H1 (cell line): ENCODE measurements at regions not wholly inside any gene's neighbourhood (a gene's known extent, or its start where the extent isn't known, plus 50 kb on each side); places are given as distances from the start of the nearest gene placed in this dataset.

Experiments used
- CTCF ChIA-PET: fragments of 300-600 bp; sonication (Branson Sonifier 250); formaldehyde crosslinking; loops from one replicate; lab custom pipeline; 2021; ENCODE audit not compliant: partially characterized antibody; lab: Charles Lee
- POLR2A ChIA-PET: fragments of 300-600 bp; sonication (Branson Sonifier 250); formaldehyde crosslinking; loops from one replicate; lab custom pipeline; 2021; ENCODE audit warnings: inconsistent platforms; ENCODE audit not compliant: partially characterized antibody; lab: Charles Lee
- DNase-seq, 2 experiments: peaks; one replicate each; pipeline versions ENCODE4 v3.0.0 to v3.0.0-alpha.2; 2010 to 2022; ENCODE audit warnings: low spot score in 2 of 2, low read depth in 1 of 2, mixed read lengths in 1 of 2
- FAIRE-seq: peaks from 2 replicates; lab custom pipeline; 2011; peaks lifted over from hg19 to GRCh38; lab: Jason Lieb, UNC
- H2AFZ ChIP-seq: 2 replicates; pipeline ENCODE4 v1.8.1; 2012; ENCODE audit warnings: low read length, inconsistent platforms
- H2AK5ac ChIP-seq: 2 replicates; pipeline ENCODE4 v1.6.1; 2013; ENCODE audit warnings: low read depth, low read length
- H2BK120ac ChIP-seq: replicated peaks from 2 replicates; pipeline ENCODE3; 2013; ENCODE audit warnings: low read depth, low read length, inconsistent platforms
- H2BK12ac ChIP-seq: 2 replicates; pipeline ENCODE4 v1.6.1; 2013; ENCODE audit warnings: low read depth, low read length
- H2BK15ac ChIP-seq: 2 replicates; pipeline ENCODE4 v1.6.1; 2013; ENCODE audit warnings: low read length
- H2BK20ac ChIP-seq: 2 replicates; pipeline ENCODE4 v1.6.1; 2013; ENCODE audit warnings: low read length
- H2BK5ac ChIP-seq: 2 replicates; pipeline ENCODE4 v1.6.1; 2013; ENCODE audit warnings: low read depth, low read length
- H3K14ac ChIP-seq: 2 replicates; pipeline ENCODE4 v1.6.1; 2013; ENCODE audit warnings: inconsistent platforms; ENCODE audit not compliant: insufficient read length
- H3K18ac ChIP-seq: 2 replicates; pipeline ENCODE4 v1.6.1; 2013; ENCODE audit warnings: low read length; ENCODE audit errors: extremely low read depth
- H3K23ac ChIP-seq: 2 replicates; pipeline ENCODE4 v1.6.1; 2013; ENCODE audit warnings: inconsistent platforms; ENCODE audit not compliant: insufficient read length
- H3K23me2 ChIP-seq: 2 replicates; pipeline ENCODE4 v1.6.1; 2013; ENCODE audit warnings: low read depth, low read length
- H3K27ac ChIP-seq: 2 replicates; pipeline ENCODE4 v1.6.1; 2011; ENCODE audit warnings: low read depth, low read length, inconsistent platforms
- H3K27me3 ChIP-seq, 4 experiments: replicated peaks in 1 of 4; 1 replicate in 1 of 4; 2 replicates in 3 of 4; pipeline versions ENCODE4 v1.6.1 to v1.8.1; 2011 to 2013; ENCODE audit warnings: low read length in 3 of 4, mild to moderate bottlenecking in 3 of 4, inconsistent platforms in 2 of 4, mixed read lengths in 2 of 4, moderate library complexity in 1 of 4; ENCODE audit not compliant: control insufficient read depth in 3 of 4, insufficient read depth in 3 of 4; ENCODE audit errors: extremely low read depth in 1 of 4
- H3K36me3 ChIP-seq, 4 experiments: 2 replicates each; pipeline versions ENCODE4 v1.6.1 to v1.8.1; 2011 to 2013; ENCODE audit warnings: mild to moderate bottlenecking in 4 of 4, low read length in 3 of 4, moderate library complexity in 2 of 4, control low read depth in 1 of 4, inconsistent platforms in 1 of 4; ENCODE audit not compliant: insufficient read depth in 4 of 4, control insufficient read depth in 2 of 4
- H3K4ac ChIP-seq: replicated peaks from 2 replicates; pipeline ENCODE3; 2013; ENCODE audit warnings: low read length, low read depth, mixed read lengths, inconsistent platforms; ENCODE audit not compliant: insufficient read length
- H3K4me1 ChIP-seq, 4 experiments: replicated peaks in 1 of 4; 1 replicate in 1 of 4; 2 replicates in 3 of 4; pipeline versions ENCODE4 v1.6.1 to v1.8.1; 2011 to 2013; ENCODE audit warnings: low read length in 3 of 4, inconsistent platforms in 2 of 4, mixed read lengths in 1 of 4; ENCODE audit not compliant: insufficient read depth in 4 of 4, control insufficient read depth in 3 of 4
- H3K4me2 ChIP-seq, 2 experiments: 2 replicates each; pipeline versions ENCODE4 v1.6.1 to v1.8.1; 2011 to 2013; ENCODE audit warnings: low read depth in 2 of 2, low read length in 2 of 2, control low read depth in 1 of 2, inconsistent platforms in 1 of 2, mild to moderate bottlenecking in 1 of 2; ENCODE audit not compliant: insufficient read depth in 1 of 2
- H3K4me3 ChIP-seq, 4 experiments: fragments of 200-600, 300-600 bp in 1 of 4; sonication (generic), shearing (Covaris generic), sonication (Bioruptor Twin) in 1 of 4; 2 replicates each; pipeline versions ENCODE4 v1.5.1 to v1.8.1; 2011 to 2016; ENCODE audit warnings: low read length in 4 of 4, low read depth in 3 of 4, control low read depth in 2 of 4, inconsistent platforms in 2 of 4, mild to moderate bottlenecking in 2 of 4, mixed read lengths in 1 of 4, moderate library complexity in 1 of 4; ENCODE audit not compliant: insufficient read depth in 2 of 4; ENCODE audit errors: extremely low read depth in 1 of 4
- H3K56ac ChIP-seq: replicated peaks from 2 replicates; pipeline ENCODE3; 2013; ENCODE audit warnings: low read depth, mild to moderate bottlenecking, mixed read lengths, low read length, inconsistent platforms; ENCODE audit not compliant: insufficient read length
- H3K79me1 ChIP-seq: 2 replicates; pipeline ENCODE4 v1.6.1; 2013; ENCODE audit warnings: low read depth, low read length, control low read depth
- H3K79me2 ChIP-seq, 2 experiments: 2 replicates each; pipeline versions ENCODE4 v1.6.1 to v1.8.1; 2012 to 2013; ENCODE audit warnings: low read length in 2 of 2, mild to moderate bottlenecking in 2 of 2, inconsistent platforms in 1 of 2; ENCODE audit not compliant: insufficient read depth in 2 of 2, control insufficient read depth in 1 of 2
- H3K9ac ChIP-seq, 4 experiments: replicated peaks in 1 of 4; 1 replicate in 1 of 4; 2 replicates in 3 of 4; pipeline versions ENCODE4 v1.6.1 to v1.8.1; 2011 to 2013; ENCODE audit warnings: low read depth in 3 of 4, low read length in 3 of 4, control low read depth in 2 of 4, mild to moderate bottlenecking in 2 of 4, moderate library complexity in 2 of 4, inconsistent platforms in 1 of 4; ENCODE audit errors: extremely low read depth in 1 of 4
- H3K9me3 ChIP-seq, 2 experiments: 2 replicates each; pipeline versions ENCODE4 v1.6.1 to v1.8.1; 2012 to 2013; ENCODE audit warnings: mild to moderate bottlenecking in 2 of 2, moderate library complexity in 2 of 2, control low read depth in 1 of 2, inconsistent platforms in 1 of 2, low read depth in 1 of 2, low read length in 1 of 2, mixed read lengths in 1 of 2; ENCODE audit not compliant: insufficient read depth in 2 of 2
- H4K20me1 ChIP-seq, 2 experiments: replicated peaks in 1 of 2; 2 replicates each; pipeline versions ENCODE3 to v1.8.1; 2011 to 2013; ENCODE audit warnings: inconsistent platforms in 2 of 2, low read length in 2 of 2, mild to moderate bottlenecking in 1 of 2; ENCODE audit not compliant: insufficient read depth in 2 of 2, control insufficient read depth in 1 of 2
- H4K5ac ChIP-seq: 2 replicates; pipeline ENCODE4 v1.6.1; 2013; ENCODE audit warnings: low read length, low read depth, mixed read lengths, inconsistent platforms; ENCODE audit not compliant: insufficient read length
- H4K8ac ChIP-seq: 2 replicates; pipeline ENCODE4 v1.8.0; 2013; ENCODE audit warnings: mild to moderate bottlenecking, moderate library complexity, low read length, inconsistent platforms; ENCODE audit not compliant: insufficient read depth; ENCODE audit errors: extremely low read depth
- H4K91ac ChIP-seq: replicated peaks from 2 replicates; pipeline ENCODE3; 2013; ENCODE audit warnings: low read length, mixed read lengths, inconsistent platforms; ENCODE audit not compliant: insufficient read length
- CBX8 ChIP-seq: fragments of 300-800, 300-1000 bp; sonication (generic); IDR thresholded peaks from 2 replicates; pipeline ENCODE4 v1.7.1; 2016; ENCODE audit warnings: low read depth, low read length, borderline replicate concordance
- E2F6 ChIP-seq: IDR thresholded peaks from 2 replicates; pipeline ENCODE4 v1.6.1; 2012; ENCODE audit warnings: inconsistent platforms
- EP300 ChIP-seq, 2 experiments: IDR thresholded peaks; 1 replicate in 1 of 2; 2 replicates in 1 of 2; pipeline ENCODE4 v1.6.1; 2011 to 2012; ENCODE audit warnings: low read depth in 2 of 2, low read length in 2 of 2, mild to moderate bottlenecking in 2 of 2, borderline replicate concordance in 1 of 2, inconsistent platforms in 1 of 2, moderate library complexity in 1 of 2
- EZH2 ChIP-seq: fragments of 200-600 bp; sonication (generic); IDR thresholded peaks from 2 replicates; pipeline ENCODE4 v1.7.1; 2012; ENCODE audit warnings: low read depth, mild to moderate bottlenecking, moderate library complexity, low read length, inconsistent platforms; ENCODE audit not compliant: severe bottlenecking
- HDAC6 ChIP-seq: IDR thresholded peaks from one replicate; pipeline ENCODE4 v1.7.1; 2012; ENCODE audit warnings: low read depth, mild to moderate bottlenecking, inconsistent platforms, low read length, moderate library complexity
- NRF1 ChIP-seq: IDR thresholded peaks from 2 replicates; pipeline ENCODE4 v1.6.1; 2011; ENCODE audit warnings: mild to moderate bottlenecking, low read depth, low read length, improper control_type of control experiment
- RNF2 ChIP-seq: fragments of 200-900, 300-1000 bp; sonication (generic); IDR thresholded peaks from 2 replicates; pipeline ENCODE4 v1.7.1; 2016; ENCODE audit warnings: borderline replicate concordance, low read depth, mild to moderate bottlenecking, antibody characterized with exemption, low read length; ENCODE audit not compliant: poor library complexity, severe bottlenecking; ENCODE audit errors: missing control alignments
- RXRA ChIP-seq: IDR thresholded peaks from 2 replicates; pipeline ENCODE4 v1.6.1; 2011; ENCODE audit warnings: low read depth, mild to moderate bottlenecking, low read length, moderate library complexity; ENCODE audit not compliant: insufficient read depth
- SRF ChIP-seq: IDR thresholded peaks from 2 replicates; pipeline ENCODE4 v1.6.1; 2011; ENCODE audit warnings: mild to moderate bottlenecking, low read depth, low read length, moderate library complexity
- TAF1 ChIP-seq: IDR thresholded peaks from 2 replicates; pipeline ENCODE4 v1.6.1; 2011; ENCODE audit warnings: mild to moderate bottlenecking, low read depth, low read length
- ZNF274 ChIP-seq: IDR thresholded peaks from 2 replicates; pipeline ENCODE4 v1.7.0; 2012; ENCODE audit warnings: low read length, borderline replicate concordance; ENCODE audit errors: extremely low read depth

GRCh38 chr2:38216886-38217285, 140.9 kb upstream of the CYP1B1 start:
- H3K79me2 ChIP-seq = no peaks in the 10 kb centered on the region
- FAIRE-seq = no peak

More at GRCh38 chr2:38216886-38217285, 140.9 kb upstream of the CYP1B1 start:
- H2AFZ ChIP-seq = no peak overlapping the region
- H2BK5ac ChIP-seq = no peak overlapping the region
- no peak for DNase-seq
- no peak overlapping the region for H2BK15ac ChIP-seq
- H3K27me3 ChIP-seq = no peaks in the 10 kb centered on the region
- no peak overlapping the region for H2AK5ac ChIP-seq
- H3K36me3 ChIP-seq = no peaks in the 10 kb centered on the region
- no peak overlapping the region for H3K4ac ChIP-seq
- no peak overlapping the region for H2BK20ac ChIP-seq
- TF ChIP-seq HDAC6 (no peak), RXRA (no peak), NRF1 (no peak), EZH2 (no peak), RNF2 (no peak), TAF1 (no peak), EP300 (IDR thresholded peaks at IDR 0.05; ENCODE audit: borderline replicate concordance in 1 of 2, low read depth in 2 of 2, low read length in 2 of 2) (no peak), CBX8 (no peak), SRF (no peak), E2F6 (no peak), ZNF274 (no peak)
- ChIA-PET POLR2A (no interaction called here), CTCF (interaction anchor here (1.1 to 2.2 kb wide), 4 partner anchors 15 to 103 kb away, joined by 3 to 5 read pairs (median 4); no protein-coding TSS in a partner anchor)
- H2BK120ac ChIP-seq = no peak overlapping the region
- no peak overlapping the region for H2BK12ac ChIP-seq
- H4K8ac ChIP-seq = no peak overlapping the region
- no peak overlapping the region for H3K27ac ChIP-seq
- H3K4me3 ChIP-seq = no peak overlapping the region
- no peaks in the 10 kb centered on the region for H3K9me3 ChIP-seq
- no peaks in the 10 kb centered on the region for H3K79me1 ChIP-seq
- H4K20me1 ChIP-seq = no peaks in the 10 kb centered on the region
- no peak overlapping the region for H3K14ac ChIP-seq
- no peak overlapping the region for H3K23ac ChIP-seq
- no peak overlapping the region for H3K18ac ChIP-seq
- no peak overlapping the region for H3K9ac ChIP-seq
- H4K91ac ChIP-seq = no peak overlapping the region
- no peak overlapping the region for H3K56ac ChIP-seq
- no peaks in the 10 kb centered on the region for H3K4me1 ChIP-seq
- H4K5ac ChIP-seq = no peak overlapping the region
- H3K4me2 ChIP-seq = no peak overlapping the region
- H3K23me2 ChIP-seq = no peaks in the 10 kb centered on the region
